Amygdala (tissue), 56 donors: ENCODE measurements at regions not wholly inside any gene's neighbourhood (a gene's known extent, or its start where the extent isn't known, plus 50 kb on each side); places are given as distances from the start of the nearest gene placed in this dataset.
A peak's percentile ranks its signal among the peaks of the same experiment; 100 is the strongest.

Experiments used
- DNase-seq, 56 donors: peaks; one replicate each; lab custom pipeline; 2025; lab: John Stamatoyannopoulos, UW

DNA sequence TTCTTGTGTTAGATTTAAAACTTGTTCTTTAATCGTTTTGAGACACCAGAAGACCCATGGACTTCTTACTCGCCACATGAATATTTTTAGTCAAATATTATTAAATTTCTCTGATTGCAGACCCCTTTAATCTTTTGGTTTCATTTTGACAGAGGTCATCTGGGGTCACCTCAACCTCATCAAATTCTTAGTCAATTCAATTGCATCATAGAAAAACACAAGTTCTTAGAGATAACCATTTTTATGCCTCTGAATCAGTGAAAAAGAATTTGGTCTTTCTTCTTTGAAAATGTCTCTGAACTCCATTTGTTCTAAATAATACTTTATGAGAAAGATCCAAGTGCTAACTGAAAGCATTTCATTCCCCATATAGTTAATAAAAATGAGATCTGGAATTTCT, 55.2 kb upstream of the CBLN4 start:
- no peak for DNase-seq

DNA sequence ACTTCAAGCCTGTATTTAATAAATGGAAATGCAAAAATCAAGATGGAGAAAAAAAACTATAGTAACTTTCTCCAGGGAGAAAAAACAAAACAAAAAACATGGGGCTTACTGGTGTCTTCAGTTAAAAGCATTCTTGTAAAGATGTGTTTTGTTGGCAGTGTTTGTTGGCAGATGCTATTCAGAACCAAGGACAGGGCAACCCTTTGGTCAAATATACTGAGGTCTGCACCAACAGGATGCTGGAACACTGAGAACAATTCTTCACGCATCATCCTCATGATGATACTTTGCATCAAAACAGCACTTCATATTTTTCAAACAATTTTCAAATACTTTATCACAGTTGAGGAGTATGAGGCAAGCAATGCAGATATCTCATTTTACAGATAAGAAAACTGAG, 63.7 kb upstream of the CBLN4 start:
- no peak for DNase-seq

DNA sequence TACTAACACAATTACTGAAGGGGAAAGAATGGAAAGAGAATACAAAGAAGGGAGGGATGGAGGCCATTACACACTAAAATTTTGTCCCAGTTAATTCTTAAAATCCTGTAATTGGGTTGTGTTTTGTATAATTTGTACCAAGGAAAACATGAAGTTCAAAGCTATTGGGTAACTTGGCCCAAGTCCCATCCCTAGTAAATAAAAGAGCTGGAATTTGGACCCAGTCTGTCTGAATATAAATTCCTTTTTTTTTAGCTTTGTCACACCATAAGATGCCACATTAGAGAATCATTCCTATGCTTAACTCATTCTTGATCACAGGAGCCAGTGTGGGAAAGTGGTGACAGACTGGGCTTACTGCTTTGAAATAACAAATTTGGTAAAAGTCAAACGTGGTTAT, 66.8 kb upstream of the CBLN4 start:
- DNase-seq = no peak

DNA sequence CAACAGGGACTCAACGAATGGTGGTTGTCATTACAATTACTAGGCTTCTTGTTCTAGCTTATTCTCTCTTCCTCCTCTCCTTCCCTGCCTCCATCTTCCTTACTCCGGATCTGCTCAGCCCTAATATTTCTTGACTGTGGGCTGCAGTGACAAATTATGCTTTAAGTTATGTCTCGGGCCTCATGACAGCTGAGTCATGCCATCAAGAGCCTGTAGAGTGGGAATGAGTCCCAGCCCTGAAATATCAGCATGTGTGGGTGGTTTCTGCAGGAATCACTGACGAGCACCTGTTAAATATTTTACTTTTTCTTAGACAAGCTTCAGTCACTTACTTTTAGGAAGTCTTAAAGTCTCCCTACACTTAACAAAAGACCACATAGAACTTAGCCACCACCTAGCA, 83.1 kb upstream of the CBLN4 start:
- DNase-seq = peak in 5 of 56 donors; percentile 8 to 32 (median 9)

DNA sequence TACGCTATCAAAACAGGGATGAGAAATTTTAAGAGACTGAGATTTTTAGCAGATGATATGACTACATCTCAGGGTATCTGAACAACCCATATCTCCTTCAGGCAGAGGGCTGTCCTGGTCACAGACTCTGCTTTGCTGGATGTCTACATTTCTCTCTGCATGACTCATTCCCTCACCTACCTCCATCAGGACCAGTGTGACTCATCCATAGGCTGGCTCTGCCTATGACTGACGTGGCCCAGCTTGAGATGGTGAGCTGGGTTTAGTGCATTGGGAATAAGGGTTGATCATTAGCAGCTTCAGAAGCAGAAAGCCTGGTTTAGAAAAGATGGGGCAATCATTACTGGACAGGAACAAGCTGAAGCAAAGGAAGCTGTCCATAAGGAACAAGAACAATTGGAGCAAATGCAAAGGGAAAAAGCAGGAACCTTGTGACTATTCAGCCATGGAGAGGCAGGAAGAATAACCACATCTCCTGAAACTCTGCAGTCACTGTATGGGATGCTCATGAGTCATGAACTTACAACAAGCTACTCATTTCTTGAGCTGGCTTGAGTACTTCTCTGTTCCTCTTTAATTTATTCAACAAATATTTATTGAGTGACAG, 86.4 kb upstream of the CBLN4 start:
- DNase-seq = peak in 2 of 56 donors; percentile 1 to 6

DNA sequence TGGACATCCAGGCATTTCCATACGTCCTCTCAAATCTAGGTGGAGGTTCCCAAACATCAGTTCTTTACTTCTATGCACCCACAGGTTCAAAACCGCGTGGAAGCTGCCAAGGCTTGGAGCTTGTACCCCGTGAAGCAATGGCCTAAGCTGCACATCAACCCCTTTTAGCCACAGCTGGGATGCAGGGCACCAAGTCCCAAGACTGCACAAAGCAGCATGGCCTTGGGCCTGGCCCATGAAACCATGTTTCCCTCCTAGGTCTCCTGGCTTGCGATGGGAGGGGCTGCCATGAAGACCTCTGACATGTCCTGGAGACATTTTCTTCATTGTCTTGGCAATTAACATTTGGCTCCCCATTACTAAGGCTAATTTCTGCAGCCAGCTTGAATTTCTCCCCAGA, 88.9 kb upstream of the CBLN4 start:
- DNase-seq = no peak

DNA sequence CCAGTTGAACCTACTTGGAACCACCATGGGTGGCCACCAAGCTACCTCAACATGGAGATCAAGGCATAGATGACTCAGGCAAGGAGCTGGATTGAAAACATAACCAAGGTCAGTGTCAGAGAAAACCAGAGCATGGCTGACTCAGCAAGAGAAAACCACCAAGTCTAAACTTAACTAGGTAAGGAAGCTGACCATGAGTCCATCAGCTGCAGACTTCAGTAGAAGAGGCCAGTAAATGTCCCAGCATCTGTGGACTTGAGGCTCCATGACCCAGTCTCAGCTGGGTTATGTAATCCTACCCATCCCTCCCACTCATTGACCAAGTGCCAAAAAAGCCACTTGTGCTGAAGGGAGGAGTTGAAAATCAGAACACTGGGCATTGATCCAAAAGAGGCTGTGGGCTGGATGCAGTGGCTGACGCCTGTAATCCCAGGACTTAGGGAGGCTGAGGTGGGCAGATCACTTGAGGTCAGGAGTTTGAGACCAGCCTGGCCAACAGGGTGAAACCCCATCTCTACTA, 93.7 kb upstream of the CBLN4 start:
- DNase-seq = no peak

DNA sequence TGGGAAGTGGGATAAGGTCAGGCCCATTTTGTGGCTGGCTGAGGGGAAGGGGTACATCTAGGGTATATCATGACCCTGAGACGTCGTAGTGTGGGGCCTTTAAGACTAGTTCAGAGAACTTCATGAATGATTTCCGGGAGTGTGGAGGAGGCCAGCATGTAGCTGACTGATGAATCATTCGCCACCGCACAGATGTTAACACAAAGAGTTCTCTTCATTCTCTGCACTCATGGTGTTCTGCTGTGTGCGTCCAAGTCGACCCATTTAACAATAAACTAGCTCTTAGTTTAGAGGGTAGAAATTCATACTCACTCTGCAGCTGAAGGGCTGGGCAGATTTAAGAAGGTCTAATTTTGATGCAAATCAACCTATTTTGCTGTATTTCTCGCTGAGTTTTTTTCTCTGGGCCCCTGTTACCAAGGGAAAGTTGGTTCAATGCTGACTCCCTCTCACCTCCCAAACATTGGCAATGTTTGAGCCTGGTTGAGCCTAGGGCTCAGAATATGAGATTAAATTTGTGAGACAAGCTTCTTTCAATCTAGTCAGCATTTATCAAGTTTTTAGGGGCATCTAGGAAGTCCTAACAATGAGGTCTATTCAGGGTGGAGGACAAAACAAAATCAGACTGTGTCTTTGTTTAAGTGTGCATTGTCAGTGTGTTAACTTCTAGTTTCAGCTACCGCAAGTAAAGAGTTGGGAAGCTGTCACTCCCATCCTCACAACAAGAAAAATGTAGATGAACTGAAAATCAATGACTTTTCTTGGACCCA, 106.8 kb upstream of the CBLN4 start:
- DNase-seq = peak in 33 of 56 donors; percentile 3 to 72 (median 24)

DNA sequence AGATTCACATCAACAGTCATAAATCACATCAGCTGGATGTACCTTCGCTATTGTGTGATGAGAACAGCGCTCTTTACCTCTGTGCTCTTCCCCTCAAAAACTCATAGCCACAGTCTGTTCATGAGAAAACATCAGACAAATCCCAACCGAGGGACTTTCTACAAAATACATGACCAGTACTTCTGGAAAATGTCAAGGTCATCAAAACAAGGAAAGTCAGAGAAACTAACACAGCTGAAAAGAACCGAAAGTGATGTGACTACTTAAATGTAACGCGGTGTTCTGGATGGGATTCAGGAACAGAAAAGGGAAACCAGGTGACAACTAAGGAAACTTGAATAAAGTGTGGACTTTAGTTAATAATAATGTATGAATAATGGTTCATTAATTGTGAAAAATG, 112.0 kb upstream of the CBLN4 start:
- DNase-seq = no peak

DNA sequence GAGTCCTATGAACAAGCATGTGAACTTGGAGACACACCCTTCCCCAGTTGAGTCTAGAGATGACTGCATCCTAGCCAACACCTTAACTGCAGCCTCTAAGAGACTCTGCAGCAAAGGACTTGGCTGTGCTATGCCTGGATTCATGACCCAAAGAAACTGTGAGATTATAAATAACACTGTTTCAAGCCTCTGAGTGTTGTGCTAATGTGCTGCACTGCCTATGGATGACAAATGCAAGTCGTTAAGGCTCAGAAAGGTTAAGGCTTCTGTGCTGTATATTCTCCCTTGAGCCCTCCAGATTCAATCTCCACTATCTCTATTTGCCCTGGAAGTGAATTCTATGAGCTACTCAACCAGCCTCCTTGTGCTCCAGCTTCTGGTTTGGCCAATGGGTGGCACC, 116.5 kb upstream of the CBLN4 start:
- DNase-seq = no peak

DNA sequence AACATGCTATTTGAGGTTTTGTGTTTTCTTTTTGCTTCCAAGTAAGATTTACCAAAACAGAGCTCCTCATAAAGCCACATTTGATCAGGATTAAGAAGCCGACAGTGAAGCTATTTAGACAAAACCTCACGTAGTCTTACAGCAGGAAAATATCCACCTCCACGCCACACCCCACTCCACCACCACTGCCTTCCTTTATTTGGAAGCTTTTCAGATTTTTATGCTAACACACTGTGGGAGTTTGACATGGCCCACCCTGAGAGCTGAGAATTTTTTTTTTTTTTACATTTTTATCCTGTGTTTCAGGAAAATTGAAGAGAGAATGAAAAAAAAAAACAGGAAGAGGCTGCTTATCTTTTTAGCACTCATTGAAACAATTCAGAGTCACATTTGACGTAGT, 104.8 kb upstream of the MC3R start:
- DNase-seq = no peak

DNA sequence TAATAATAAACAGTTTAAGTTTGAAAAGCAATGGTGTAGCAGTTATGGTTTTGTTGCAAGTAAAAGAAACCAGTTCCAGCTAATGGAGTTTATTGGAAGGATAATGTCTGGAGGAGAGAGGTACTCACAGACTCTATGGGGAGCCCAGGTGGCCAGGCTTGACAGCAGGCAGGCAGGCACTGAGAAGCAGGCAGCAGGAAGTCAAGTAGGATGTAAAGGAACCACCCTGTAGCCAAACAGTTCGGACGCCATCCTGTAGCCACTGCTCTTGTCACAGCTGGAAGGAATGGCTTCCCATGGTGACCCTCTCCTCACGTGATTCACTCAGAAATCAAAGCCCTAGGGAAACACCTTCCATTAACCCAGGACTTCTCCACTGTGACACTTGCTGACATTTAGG, 96.7 kb upstream of the MC3R start:
- no peak for DNase-seq

DNA sequence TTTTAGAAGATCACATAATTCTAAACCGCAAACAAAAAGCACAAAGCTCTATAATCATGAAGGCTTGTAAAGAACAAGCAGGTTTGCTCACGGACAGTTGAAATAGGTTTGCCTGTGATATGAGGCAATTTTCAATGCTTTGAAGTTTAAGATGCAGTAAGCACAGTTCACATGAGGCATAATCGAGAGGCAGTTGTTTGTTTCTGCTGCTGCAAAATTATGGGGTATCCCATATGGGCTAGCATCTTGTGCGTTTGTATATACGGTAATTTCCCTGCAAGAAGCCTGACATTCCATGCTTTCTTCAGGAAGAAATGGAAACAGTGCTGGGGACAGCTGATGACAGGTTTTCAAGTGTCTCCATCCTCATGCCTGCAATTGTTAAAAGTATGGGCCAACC, 94.6 kb upstream of the MC3R start:
- no peak for DNase-seq

DNA sequence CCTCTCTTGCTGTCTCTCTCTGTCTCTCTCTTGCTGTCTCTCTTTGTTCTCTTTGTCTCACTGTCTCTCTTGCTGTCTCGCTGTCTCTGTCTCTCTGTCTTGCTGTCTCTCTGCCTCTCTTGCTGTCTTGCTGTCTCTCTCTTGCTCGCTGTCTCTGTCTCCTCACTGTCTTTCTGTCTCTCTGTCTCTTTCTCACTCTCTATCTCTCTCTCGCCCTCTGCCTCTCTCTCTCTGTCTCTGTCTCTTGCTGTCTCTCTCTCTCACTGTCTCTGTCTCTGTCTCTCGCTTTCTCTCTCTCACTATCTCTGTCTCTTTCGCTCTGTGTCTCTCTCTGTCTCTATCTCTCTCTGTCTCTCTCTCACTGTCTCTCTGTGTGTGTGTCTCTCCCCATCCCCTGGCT, 92.9 kb upstream of the MC3R start:
- DNase-seq = no peak

DNA sequence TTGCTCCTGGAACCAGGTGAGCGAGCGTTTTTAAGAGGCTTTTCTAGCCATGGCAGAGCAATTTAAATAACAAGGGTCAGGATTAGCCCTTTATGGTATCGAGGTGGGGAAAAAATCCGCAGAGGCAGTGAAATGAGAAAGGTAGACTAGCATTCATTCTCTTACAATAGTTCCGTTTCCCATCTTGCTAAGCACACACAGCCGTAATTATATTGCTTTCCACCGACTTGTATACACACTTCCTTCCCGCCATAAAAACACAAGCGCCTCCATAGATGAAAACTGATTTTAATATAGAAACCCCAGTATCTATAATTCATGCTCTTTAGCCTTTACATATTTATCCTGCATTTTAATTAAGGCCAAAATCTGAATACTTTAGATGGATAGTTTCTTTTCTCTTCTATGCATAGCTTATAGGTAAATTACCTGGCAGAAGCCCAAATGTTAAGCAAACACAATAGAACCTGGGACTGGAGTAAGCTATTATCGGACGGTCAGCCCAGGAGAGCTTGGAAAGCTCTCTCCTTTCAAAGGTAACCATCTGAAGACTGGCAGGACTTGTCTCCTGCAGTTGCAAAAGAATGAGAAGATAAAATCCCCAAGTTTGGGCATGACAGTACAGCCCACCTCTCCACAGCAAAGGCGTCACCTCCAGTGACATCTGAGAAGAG, 90.9 kb upstream of the MC3R start:
- no peak for DNase-seq

DNA sequence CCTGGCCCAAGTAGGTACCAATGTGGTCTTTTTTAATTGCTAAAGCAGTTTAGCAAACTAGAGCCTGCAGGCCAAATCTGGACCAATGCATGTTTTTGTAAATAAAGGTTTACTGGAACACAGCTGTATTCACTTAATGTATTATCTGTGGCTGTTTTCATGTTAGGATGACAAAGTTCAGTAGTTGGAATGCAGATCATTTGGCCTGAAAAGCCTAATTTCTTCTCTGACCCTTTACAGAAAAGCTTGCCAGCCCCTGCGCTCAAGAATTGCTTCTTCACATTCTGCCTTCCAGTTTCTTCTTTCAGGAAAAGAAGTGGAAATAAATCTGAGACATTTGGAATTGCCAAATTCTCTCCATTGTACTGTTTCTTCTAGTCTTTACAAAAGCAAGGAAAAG, 90.0 kb upstream of the MC3R start:
- DNase-seq = no peak

DNA sequence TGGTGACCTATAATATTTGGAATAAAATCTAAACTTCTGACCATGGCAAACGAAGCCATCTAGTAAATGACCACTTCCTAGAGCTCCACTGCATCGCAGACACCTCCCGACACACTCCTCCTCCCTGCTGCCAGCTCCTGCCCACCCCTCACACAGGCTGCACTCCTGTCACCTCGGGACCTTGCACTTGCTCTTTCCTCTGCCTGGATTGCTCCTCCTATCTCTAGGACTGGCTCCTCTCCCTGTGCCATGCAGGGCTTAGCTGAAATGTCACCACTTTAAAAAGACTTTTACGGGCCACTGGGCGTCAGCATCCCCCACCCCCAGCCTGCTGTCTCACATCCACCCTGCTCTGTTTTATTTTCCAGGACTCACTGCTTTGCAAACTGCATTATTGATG, 87.6 kb upstream of the MC3R start:
- no peak for DNase-seq

DNA sequence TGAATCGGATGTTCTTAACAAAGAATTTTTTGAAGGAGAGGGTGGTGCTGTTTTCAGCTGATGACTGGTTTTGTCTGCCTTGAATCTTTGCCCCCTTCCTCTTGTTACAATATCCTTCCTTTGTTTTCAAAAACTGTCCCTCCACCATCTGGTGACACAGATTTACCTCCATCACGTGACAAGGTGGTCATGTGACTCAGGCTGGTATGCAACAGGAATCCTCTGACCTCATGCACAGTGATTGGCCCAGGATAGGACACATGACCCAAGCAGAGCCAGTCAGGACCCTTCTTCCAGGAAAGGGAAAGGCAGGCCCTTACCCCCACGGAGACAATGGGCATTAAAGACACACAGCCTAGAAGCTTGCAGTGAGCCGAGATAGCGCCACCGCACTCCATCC, 84.7 kb upstream of the MC3R start:
- no peak for DNase-seq

DNA sequence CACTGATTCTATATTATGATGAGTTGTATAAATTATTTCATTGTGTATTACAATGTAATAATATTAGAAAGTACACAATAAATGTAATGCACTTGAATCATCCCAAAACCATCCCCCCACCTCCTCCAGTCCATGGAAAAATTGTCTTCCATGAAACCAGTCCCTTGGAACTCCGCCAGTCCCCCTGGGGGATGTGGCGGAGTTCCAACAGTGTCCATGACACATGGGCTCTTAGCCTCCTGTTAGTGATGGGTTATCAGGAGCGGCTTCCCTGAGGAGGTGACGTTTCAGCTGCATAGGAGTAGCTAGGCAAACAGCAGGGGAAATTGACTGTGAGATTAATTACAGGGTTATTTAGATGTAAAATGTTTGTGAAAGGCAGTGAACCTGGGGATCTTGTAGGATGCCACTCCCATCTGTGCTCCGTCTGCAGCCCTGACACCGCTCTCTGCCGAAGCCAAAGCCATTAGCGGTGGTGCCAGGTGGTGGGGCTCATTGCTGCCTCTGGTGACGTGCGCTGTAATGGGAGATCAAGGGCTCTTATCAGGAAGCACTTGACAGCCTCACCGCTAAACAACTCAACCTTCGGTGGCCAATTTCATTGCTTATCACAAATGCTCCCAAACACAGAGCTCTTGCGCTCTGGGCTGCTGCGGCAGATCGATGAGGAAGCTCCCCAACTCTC, 81.6 kb upstream of the MC3R start:
- no peak for DNase-seq

DNA sequence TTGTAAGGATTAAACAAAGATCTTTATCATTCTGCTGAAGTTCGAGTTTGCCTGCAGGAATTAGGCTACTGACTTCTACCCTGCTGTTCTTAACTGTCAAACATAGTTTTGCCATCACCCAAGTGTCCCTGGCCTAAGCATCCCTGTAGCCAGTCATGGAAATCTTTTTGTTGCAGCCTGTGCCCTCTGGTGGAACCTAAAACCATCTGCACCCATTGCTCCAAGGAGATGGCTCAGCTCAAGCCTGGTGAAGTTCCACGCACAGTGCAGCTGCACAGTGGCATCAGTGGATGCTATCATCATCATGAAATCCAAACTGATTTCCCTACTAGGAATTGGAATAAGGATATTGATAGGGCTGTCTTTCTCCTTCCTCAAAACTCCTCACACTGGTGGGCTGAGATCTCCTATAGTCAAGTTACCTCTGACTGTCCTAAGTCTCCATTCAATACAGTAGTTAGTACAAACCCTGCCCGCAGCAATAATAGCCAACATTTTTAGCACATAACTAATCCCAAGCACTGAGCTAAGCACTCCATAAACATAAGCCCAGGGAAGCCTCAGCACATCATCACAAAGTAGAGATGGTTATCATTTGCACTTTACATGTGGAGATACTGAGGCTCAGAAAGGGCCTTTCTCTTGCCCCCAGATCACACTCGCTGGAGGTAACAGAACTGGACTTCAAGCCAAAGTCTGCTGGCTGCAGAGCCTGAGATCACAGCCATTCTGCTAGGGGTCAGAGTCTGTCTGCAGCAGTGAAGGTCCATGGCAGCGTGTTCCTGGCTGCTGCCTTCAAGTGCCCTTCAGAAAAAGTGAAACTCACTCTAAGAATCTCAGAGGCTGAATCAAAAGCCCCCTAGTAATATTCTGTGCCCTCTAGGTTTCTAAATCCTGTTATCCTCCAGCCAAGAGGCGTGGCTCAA, 77.2 kb upstream of the MC3R start:
- DNase-seq = peak in 27 of 56 donors; percentile 1 to 60 (median 17)
